AG08396 (cell line): ENCODE measurements at regions not wholly inside any gene's neighbourhood (a gene's known extent, or its start where the extent isn't known, plus 50 kb on each side); places are given as distances from the start of the nearest gene placed in this dataset.
"Not testable (repeated sequence)": the region's sequence is repeated elsewhere in the genome, so short reads cannot be mapped to it uniquely, and the experiment has no call there.

Source experiments
- DNase-seq: peaks from one replicate; pipeline ENCODE4 v3.0.0; 2012; ENCODE audit warnings: low spot score, mixed read lengths

DNA sequence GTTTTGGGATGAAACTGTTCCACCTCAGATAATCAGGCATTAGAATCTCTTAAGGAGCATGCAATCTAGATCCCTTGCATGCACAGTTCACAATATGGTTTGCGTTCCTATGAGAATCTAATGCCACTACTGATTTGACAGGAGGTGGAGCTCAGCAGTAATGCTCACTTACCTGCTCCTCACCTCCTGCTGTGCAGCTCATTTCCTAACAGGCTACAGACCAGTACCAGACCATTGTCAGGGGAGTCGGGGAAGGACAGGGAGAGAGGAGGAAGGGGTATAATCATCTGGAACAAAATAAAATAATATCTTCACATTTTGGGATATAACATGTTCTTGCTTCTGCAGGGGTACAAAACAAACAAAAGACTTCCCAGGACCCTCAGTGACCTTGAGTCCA lies 532.0 kb upstream of the FSHR start:
- no peak for DNase-seq

- DNase-seq: no peak
Observed at GRCh38 chr2:49677227-49677626, 522.9 kb upstream of the FSHR start.

GRCh38 chr2:49664827-49665226 lies 510.5 kb upstream of the FSHR start:
- no peak for DNase-seq

GRCh38 chr2:49661809-49662208 lies 507.5 kb upstream of the FSHR start:
- no peak for DNase-seq

GRCh38 chr2:49656853-49657252 lies 502.5 kb upstream of the FSHR start:
- DNase-seq: no peak

DNA sequence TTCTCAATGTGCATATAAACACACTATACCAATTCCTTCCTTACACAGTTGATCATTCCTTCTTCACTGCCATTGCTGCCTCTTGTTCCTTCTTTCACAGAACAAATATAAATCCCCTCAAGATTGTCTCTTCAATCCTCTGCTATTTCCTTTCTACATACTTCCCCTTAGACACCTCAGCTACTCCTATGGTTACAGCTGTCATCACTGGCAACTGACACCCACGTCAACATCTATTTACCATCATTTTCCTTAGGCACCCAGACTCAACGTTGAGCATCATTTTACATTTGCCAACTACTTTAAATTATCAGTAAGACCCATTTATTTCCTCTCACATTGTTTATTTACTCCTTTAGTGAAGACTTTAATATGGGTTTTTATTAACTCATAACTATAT lies 488.8 kb upstream of the FSHR start:
- no peak for DNase-seq

DNA sequence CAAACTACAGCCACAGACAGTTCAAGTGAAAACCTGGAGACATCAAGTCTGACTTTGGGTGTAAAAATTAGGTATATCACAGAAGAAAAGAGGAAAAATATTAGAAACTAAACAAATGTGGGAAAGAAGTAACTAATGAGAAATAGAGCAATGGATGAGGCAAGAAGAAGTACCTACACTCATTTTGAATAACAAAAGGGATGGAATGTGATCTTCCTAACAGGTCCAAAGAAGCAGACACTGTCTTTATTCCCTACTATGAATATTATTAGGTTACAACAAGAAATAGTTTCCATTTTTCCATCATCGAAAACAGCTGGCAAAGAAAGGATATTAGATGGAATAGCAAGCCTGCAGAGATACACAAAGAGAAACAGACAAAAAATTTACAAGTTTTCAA lies 486.3 kb upstream of the FSHR start:
- no peak for DNase-seq

DNA sequence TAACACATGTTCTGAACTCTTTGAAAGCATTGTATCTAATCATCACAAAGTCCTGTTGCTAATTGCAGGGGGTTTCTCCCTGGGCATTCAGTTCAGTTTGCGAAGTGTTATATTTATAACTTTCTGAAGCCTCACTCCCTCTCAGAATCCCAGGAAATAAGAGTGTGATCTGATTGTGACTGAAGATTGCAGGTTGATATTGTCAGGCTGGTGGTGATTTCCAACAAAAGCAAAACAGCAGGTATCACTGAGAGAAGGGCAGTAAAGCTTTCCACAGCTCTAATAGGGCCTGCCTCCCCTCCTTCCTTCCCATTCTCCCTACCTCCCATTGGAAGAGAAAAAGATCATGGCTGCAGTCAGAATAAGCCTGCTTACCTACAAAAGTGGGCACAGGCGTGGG lies 466.7 kb upstream of the FSHR start:
- DNase-seq: no peak

- no peak for DNase-seq
Observed at GRCh38 chr2:49619804-49620203, 465.5 kb upstream of the FSHR start.

DNA sequence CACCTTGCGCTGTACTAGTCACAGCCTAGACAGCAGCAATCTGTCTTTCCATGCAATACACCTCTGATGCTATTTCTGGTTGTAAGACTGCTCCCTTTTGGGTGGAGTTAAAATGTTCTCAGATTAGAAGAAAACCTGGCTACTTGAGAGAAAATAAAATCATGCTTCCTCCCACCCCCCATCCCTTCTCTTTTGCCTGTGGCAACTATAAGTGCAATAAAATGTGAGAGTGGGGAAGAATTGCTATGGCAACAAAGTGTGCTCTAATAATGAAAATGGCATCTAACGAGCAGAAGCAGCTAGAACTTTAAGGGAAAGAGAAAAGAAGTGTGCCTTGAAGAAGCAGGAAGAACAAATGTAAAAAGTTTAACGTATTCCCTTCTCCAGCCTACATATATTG lies 464.2 kb upstream of the FSHR start:
- no peak for DNase-seq

GRCh38 chr2:49616800-49617199 lies 462.5 kb upstream of the FSHR start:
- no peak for DNase-seq

GRCh38 chr2:49611796-49612195 lies 457.5 kb upstream of the FSHR start:
- DNase-seq: not testable (repeated sequence)

DNA sequence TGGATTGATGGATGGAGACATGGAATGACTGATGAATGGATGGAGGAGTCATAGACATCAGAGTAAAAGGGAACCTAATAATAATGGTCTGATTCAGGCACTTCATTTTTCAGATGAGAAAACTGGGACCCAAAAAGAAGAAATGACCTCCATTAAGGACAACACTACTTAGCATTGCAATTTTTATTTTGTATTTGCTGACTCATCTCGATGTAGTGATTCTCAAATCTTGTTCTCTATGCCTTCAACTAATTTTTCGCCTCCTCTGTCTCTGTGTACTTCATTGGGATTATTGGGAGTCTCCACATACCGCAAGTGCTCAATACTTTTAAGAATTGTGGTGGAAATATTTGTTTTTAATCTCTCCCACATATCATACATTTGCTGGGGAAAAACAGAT lies 446.2 kb upstream of the FSHR start:
- DNase-seq: no peak

- no peak for DNase-seq
Observed at GRCh38 chr2:49598231-49598630, 443.9 kb upstream of the FSHR start.

DNA sequence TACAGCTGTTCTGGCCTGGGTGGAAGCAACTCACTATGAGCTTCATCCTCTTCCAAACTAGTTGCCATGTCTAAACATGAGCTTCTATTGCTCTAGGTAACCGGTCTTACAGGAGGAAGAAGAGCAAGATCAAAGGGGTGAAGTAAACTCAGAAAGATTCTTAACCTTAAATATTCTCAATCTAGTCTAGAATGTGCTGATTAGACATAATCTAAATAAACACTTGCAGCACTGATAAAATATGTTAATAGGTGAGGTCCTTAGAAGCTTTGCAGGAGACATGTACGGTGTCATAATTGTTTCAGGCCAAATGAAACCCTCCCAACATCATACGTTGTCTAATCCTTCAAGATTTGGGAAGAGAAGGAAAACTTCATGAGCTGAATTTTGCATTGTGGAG lies 431.6 kb upstream of the FSHR start:
- no peak for DNase-seq

DNA sequence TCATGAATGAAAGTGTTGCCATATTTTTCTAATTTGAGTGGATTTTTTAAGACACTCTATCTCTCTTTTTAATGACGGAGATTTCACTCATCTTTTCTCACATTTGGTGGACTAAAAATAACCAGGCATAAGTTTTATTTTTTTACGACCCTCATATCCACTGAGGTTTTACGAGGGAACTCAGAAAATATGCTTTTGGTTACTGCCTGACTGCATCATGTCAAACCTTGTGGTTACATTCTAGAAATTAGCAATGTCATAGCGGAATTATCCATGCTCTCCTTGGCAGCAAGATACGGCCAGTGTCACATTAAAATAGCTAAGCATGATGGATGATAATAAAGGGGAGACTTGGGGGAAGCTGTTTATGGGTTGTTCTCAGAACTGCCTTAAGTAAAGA lies 428.6 kb upstream of the FSHR start:
- no peak for DNase-seq

DNA sequence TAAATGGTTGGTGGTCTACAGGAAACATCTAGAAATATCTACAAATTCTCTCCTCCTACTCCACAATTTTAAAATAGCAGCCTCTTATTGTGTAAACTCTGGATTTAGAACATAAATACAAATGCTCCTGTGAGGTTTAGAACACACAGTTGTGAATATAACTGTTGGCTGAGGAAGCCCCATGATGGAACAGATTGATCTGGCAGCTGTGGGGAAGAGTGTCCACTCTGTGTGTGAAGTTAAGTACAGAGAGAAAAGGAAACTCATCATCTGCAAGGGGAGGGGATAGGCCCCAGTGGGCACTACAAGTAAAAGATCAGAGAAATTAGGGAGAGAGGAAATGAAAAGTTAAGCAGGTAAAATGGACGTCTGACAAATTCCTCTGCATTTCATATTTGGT lies 422.7 kb upstream of the FSHR start:
- DNase-seq: no peak

- no peak for DNase-seq
Observed at GRCh38 chr2:49569176-49569575, 414.9 kb upstream of the FSHR start.

DNA sequence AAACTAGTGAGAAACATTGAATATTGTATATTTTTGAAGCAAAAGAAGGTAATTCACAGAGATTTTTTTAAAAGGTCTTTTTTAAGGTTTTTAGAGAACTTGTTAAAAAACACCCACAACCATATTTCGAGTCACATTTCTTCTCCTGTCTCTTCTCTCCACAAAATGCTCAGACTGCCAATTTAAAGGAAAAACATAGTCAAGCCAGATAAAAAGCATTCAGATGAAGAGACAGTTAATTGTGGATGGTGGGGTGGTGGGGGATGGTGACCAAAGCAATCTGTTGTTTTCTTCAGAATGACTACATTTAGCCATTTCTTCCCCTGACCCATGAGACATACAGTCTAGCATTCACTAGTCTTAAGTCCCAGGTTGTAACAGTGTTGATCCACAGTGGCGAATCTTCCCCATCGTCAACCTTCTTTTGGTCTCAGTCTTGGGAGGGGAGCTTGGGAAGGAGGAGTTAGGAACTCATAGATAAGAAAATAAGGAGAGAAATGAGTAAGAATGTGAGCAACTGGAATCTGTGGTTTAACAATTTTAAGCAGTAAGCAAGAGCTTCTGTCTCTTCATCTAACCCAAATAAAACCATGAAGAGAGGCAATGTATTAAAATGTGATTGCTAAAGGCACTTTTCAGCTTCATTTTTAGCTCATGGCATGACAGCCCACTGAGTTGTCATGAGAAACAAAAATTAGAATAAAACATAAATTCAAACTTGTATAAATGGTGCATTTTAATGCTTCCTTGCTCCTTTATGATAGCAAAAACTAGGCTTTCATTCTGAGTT lies 413.7 kb upstream of the FSHR start:
- DNase-seq: no peak

DNA sequence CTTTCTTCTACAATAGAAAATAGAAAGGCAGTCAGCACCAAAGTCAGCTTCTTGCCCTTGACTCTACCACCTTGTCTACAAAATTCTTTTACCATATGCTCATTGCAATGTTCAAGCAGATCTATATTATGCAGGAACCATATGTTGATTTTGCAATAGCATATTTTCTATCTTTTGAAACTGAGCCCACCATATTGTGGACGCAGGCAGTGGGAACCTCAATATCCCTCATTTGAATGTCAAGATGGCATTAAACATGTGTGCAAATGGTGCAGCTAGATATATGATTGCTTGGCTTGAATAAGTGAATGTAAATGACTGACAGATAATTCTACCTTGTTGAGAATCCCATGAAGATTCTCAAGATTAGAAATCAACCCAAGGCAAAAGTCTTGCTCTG lies 412.7 kb upstream of the FSHR start:
- no peak for DNase-seq

DNA sequence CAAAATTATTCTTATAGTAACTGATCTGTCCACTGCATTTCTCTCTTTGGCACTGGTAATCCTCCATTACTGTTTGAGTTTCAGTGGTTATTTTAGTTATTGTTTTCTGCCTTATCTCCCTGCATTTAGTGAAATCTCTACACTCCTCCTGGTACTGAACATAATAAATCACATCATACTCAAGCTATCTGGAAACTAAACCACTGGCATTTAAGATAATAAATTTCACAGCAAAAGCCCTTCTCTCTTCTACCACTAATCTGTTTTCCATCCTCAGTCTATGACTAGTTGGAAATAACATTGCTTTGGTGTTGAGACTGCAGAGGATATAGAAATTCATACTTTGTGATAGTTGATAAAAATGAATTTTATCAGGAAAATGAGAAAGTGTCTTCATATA lies 399.3 kb upstream of the FSHR start:
- no peak for DNase-seq

- no peak for DNase-seq
Observed at GRCh38 chr2:49532702-49533101, 378.4 kb upstream of the FSHR start.

GRCh38 chr2:49515996-49516782 lies 361.9 kb upstream of the FSHR start:
- no peak for DNase-seq

DNA sequence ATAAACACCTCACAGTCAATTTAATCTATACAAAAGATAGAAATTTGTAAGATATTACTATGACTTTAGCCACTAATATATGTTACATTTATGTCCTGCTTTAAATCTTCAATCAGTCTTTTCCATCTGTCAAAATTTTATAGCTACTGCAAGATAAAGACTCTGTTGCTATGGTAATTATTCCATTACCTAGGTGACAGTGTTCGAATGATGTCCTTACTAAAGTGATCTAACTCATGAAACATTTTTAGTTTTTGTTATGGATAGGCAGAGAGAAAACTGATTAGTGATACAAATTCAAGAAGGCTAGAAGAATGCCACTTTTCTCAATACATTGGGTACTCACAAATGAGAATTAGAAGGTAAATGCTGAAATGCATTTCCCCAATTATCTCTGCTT lies 359.9 kb upstream of the FSHR start:
- DNase-seq: no peak
